CD4-positive, alpha-beta memory T cell (primary cell): ENCODE measurements at regions not wholly inside any gene's neighbourhood (a gene's known extent, or its start where the extent isn't known, plus 50 kb on each side); places are given as distances from the start of the nearest gene placed in this dataset.
A peak's percentile ranks its signal among the peaks of the same experiment; 100 is the strongest.

ENCODE experiments used
- CTCF ChIA-PET: fragments of 350-600 bp; sonication (Branson Sonifier 250); formaldehyde crosslinking; loops from one replicate; lab custom pipeline; 2021; ENCODE audit warnings: inconsistent platforms; ENCODE audit not compliant: partially characterized antibody; lab: Charles Lee
- POLR2A ChIA-PET: fragments of 350-600 bp; sonication (Branson Sonifier 250); formaldehyde crosslinking; loops from one replicate; lab custom pipeline; 2021; ENCODE audit not compliant: partially characterized antibody; lab: Charles Lee
- DNase-seq, 5 donors: peaks; one replicate each; pipeline versions ENCODE4 v3.0.0 to v3.0.0-alpha.2; 2020 to 2022; ENCODE audit warnings: mixed read lengths in 1 of 5
- H3K27ac ChIP-seq: one replicate; pipeline ENCODE4 v1.7.0; 2013; ENCODE audit warnings: low read depth, low read length
- H3K27me3 ChIP-seq: 2 replicates; pipeline ENCODE4 v1.7.0; 2013; ENCODE audit warnings: mild to moderate bottlenecking, low read length, moderate library complexity; ENCODE audit not compliant: insufficient read depth
- H3K36me3 ChIP-seq: 2 replicates; pipeline ENCODE4 v1.7.0; 2013; ENCODE audit warnings: mild to moderate bottlenecking, low read length, moderate library complexity; ENCODE audit not compliant: insufficient read depth
- H3K4me1 ChIP-seq: 2 replicates; pipeline ENCODE4 v1.7.0; 2013; ENCODE audit warnings: mild to moderate bottlenecking, low read length, moderate library complexity; ENCODE audit not compliant: insufficient read depth
- H3K4me3 ChIP-seq, 2 donors: one replicate each; pipeline ENCODE4 v1.7.0; 2013; ENCODE audit warnings: low read length in 2 of 2, mild to moderate bottlenecking in 1 of 2
- H3K9me3 ChIP-seq, 2 donors: one replicate each; pipeline ENCODE4 v1.7.0; 2013; ENCODE audit warnings: low read length in 2 of 2, control low read depth in 1 of 2; ENCODE audit not compliant: control insufficient read depth in 1 of 2
- H3K27ac Mint-ChIP-seq, 7 donors: one replicate each; pipeline ENCODE4 v1.8.0; 2020 to 2021; ENCODE audit warnings: mixed read lengths in 7 of 7, mild to moderate bottlenecking in 6 of 7, inconsistent platforms in 3 of 7, moderate library complexity in 3 of 7
- H3K27me3 Mint-ChIP-seq, 2 donors: one replicate each; pipeline ENCODE4 v1.8.0; 2020 to 2021; ENCODE audit warnings: mixed read lengths in 2 of 2
- H3K36me3 Mint-ChIP-seq, 2 donors: one replicate each; pipeline ENCODE4 v1.8.0; 2020 to 2021; ENCODE audit warnings: mixed read lengths in 2 of 2, inconsistent platforms in 1 of 2, mild to moderate bottlenecking in 1 of 2
- H3K4me1 Mint-ChIP-seq, 4 donors: one replicate each; pipeline ENCODE4 v1.8.0; 2020 to 2021; ENCODE audit warnings: mixed read lengths in 4 of 4, mild to moderate bottlenecking in 1 of 4
- H3K4me3 Mint-ChIP-seq, 8 donors: one replicate each; pipeline ENCODE4 v1.8.0; 2020 to 2021; ENCODE audit warnings: mixed read lengths in 8 of 8, mild to moderate bottlenecking in 7 of 8, moderate library complexity in 6 of 8, inconsistent platforms in 3 of 8
- H3K9me3 Mint-ChIP-seq, 8 donors: one replicate each; pipeline ENCODE4 v1.8.0; 2020 to 2021; ENCODE audit warnings: mixed read lengths in 8 of 8, mild to moderate bottlenecking in 5 of 8, inconsistent platforms in 3 of 8, moderate library complexity in 1 of 8
- intact Hi-C: fragments of 100-400 bp; cut with micrococcal nuclease; formaldehyde crosslinking; loops from one replicate; pipeline ENCODE4 v1.15.1; 2023

- Histone ChIP-seq H3K27ac (no peak overlapping the region), H3K36me3 (no peaks in the 10 kb centered on the region), H3K9me3 (no peaks in the 10 kb centered on the region), H3K27me3 (no peaks in the 10 kb centered on the region), H3K4me1 (no peaks in the 10 kb centered on the region), H3K4me3 (no peak overlapping the region)
- ChIA-PET POLR2A (no interaction called here), CTCF (no interaction called here)
- H3K4me1 Mint-ChIP-seq, result no peaks in the 10 kb centered on the region
- no peak for DNase-seq
- intact Hi-C loops, result no loop called here
- no peaks in the 10 kb centered on the region for H3K9me3 Mint-ChIP-seq
- no peak overlapping the region for H3K4me3 Mint-ChIP-seq
- H3K27me3 Mint-ChIP-seq, result peaks cover under 1 to 3% of the 10 kb centered on the region in 2 donors
- no peaks in the 10 kb centered on the region for H3K36me3 Mint-ChIP-seq
- H3K27ac Mint-ChIP-seq, result no peak overlapping the region
These were observed 103.5 kb upstream of the NOCT start for GRCh38 chr4:138911909-138912703.

- ChIA-PET CTCF (interaction anchor here (1.0 kb wide), 1 partner anchor 40 kb away, joined by 3 read pairs; no protein-coding TSS in a partner anchor), POLR2A (no interaction called here)
- peaks cover 0 to under 1% of the 10 kb centered on the region in 2 donors for H3K27me3 Mint-ChIP-seq
- no peaks in the 10 kb centered on the region for H3K4me1 Mint-ChIP-seq
- intact Hi-C loops, result no loop called here
- H3K27ac Mint-ChIP-seq, result no peak overlapping the region
- H3K9me3 Mint-ChIP-seq, result no peaks in the 10 kb centered on the region
- no peaks in the 10 kb centered on the region for H3K9me3 ChIP-seq
- H3K27me3 ChIP-seq, result no peaks in the 10 kb centered on the region
- H3K4me3 Mint-ChIP-seq, result peak overlapping the region in 1 of 8 donors; percentile 30
- no peak for DNase-seq
- H3K36me3 ChIP-seq, result no peaks in the 10 kb centered on the region
- no peak overlapping the region for H3K27ac ChIP-seq
- H3K4me1 ChIP-seq, result no peaks in the 10 kb centered on the region
- no peaks in the 10 kb centered on the region for H3K36me3 Mint-ChIP-seq
- no peak overlapping the region for H3K4me3 ChIP-seq
These were observed 104.7 kb upstream of the NOCT start for GRCh38 chr4:138910914-138911336.

GRCh38 chr4:138910195-138910913 is 105.2 kb upstream of the NOCT start:
- no peaks in the 10 kb centered on the region for H3K4me1 ChIP-seq
- H3K27ac ChIP-seq, result no peak overlapping the region
- no peak overlapping the region for H3K4me3 ChIP-seq
- CTCF ChIA-PET, result interaction anchor here (1.0 to 1.5 kb wide), 3 partner anchors 39 to 44 kb away, joined by 3 to 6 read pairs (median 3); no protein-coding TSS in a partner anchor
- no peaks in the 10 kb centered on the region for H3K4me1 Mint-ChIP-seq
- H3K36me3 Mint-ChIP-seq, result no peaks in the 10 kb centered on the region
- no peak for DNase-seq
- H3K27me3 ChIP-seq, result no peaks in the 10 kb centered on the region
- no peaks in the 10 kb centered on the region for H3K9me3 Mint-ChIP-seq
- no peaks in the 10 kb centered on the region for H3K36me3 ChIP-seq
- peak overlapping the region in 1 of 7 donors; percentile 29 for H3K27ac Mint-ChIP-seq
- H3K27me3 Mint-ChIP-seq, result no peaks in the 10 kb centered on the region
- intact Hi-C loops, result no loop called here
- H3K9me3 ChIP-seq, result no peaks in the 10 kb centered on the region
- POLR2A ChIA-PET, result no interaction called here
- no peak overlapping the region for H3K4me3 Mint-ChIP-seq

- no peak overlapping the region for H3K27ac Mint-ChIP-seq
- H3K36me3 Mint-ChIP-seq, result no peaks in the 10 kb centered on the region
- H3K4me3 Mint-ChIP-seq, result no peak overlapping the region
- Histone ChIP-seq H3K36me3 (no peaks in the 10 kb centered on the region), H3K4me1 (no peaks in the 10 kb centered on the region), H3K27ac (no peak overlapping the region), H3K4me3 (no peak overlapping the region), H3K9me3 (no peaks in the 10 kb centered on the region), H3K27me3 (no peaks in the 10 kb centered on the region)
- POLR2A ChIA-PET, result no interaction called here
- intact Hi-C loops, result no loop called here
- no peaks in the 10 kb centered on the region for H3K4me1 Mint-ChIP-seq
- no peaks in the 10 kb centered on the region for H3K27me3 Mint-ChIP-seq
- CTCF ChIA-PET, result interaction anchor here (1.0 to 1.5 kb wide), 2 partner anchors 38 to 45 kb away, joined by 3 to 6 read pairs; no protein-coding TSS in a partner anchor
- H3K9me3 Mint-ChIP-seq, result no peaks in the 10 kb centered on the region
- DNase-seq, result no peak
These were observed 106.0 kb upstream of the NOCT start for GRCh38 chr4:138909587-138909986.

GRCh38 chr4:138908134-138908533 is 107.4 kb upstream of the NOCT start:
- Histone ChIP-seq H3K27me3 (no peaks in the 10 kb centered on the region), H3K4me1 (no peaks in the 10 kb centered on the region), H3K27ac (no peak overlapping the region), H3K9me3 (no peaks in the 10 kb centered on the region), H3K4me3 (no peak overlapping the region), H3K36me3 (no peaks in the 10 kb centered on the region)
- Mint-ChIP-seq H3K9me3 (no peaks in the 10 kb centered on the region), H3K4me1 (no peaks in the 10 kb centered on the region), H3K27ac (no peak overlapping the region), H3K27me3 (no peaks in the 10 kb centered on the region), H3K4me3 (no peak overlapping the region), H3K36me3 (no peaks in the 10 kb centered on the region)
- intact Hi-C loops, result no loop called here
- DNase-seq, result no peak
- CTCF ChIA-PET, result no interaction called here
- POLR2A ChIA-PET, result no interaction called here

- H3K27ac Mint-ChIP-seq, result no peak overlapping the region
- intact Hi-C loops, result no loop called here
- H3K27me3 Mint-ChIP-seq, result no peaks in the 10 kb centered on the region
- H3K4me1 Mint-ChIP-seq, result no peaks in the 10 kb centered on the region
- DNase-seq, result no peak
- H3K4me3 Mint-ChIP-seq, result no peak overlapping the region
- no peak overlapping the region for H3K4me3 ChIP-seq
- POLR2A ChIA-PET, result no interaction called here
- CTCF ChIA-PET, result no interaction called here
- no peaks in the 10 kb centered on the region for H3K9me3 ChIP-seq
- H3K27me3 ChIP-seq, result no peaks in the 10 kb centered on the region
- no peaks in the 10 kb centered on the region for H3K9me3 Mint-ChIP-seq
- H3K36me3 ChIP-seq, result no peaks in the 10 kb centered on the region
- no peaks in the 10 kb centered on the region for H3K4me1 ChIP-seq
- no peak overlapping the region for H3K27ac ChIP-seq
- no peaks in the 10 kb centered on the region for H3K36me3 Mint-ChIP-seq
These were observed 108.4 kb upstream of the NOCT start for GRCh38 chr4:138907174-138907573.

GRCh38 chr4:138904793-138905192 is 110.8 kb upstream of the NOCT start:
- intact Hi-C loops, result no loop called here
- POLR2A ChIA-PET, result no interaction called here
- H3K4me1 ChIP-seq, result no peaks in the 10 kb centered on the region

More at GRCh38 chr4:138904793-138905192, 110.8 kb upstream of the NOCT start:
- CTCF ChIA-PET, result no interaction called here
- no peaks in the 10 kb centered on the region for H3K27me3 Mint-ChIP-seq
- H3K9me3 ChIP-seq, result no peaks in the 10 kb centered on the region
- no peak overlapping the region for H3K4me3 ChIP-seq
- H3K27ac Mint-ChIP-seq, result no peak overlapping the region
- no peak overlapping the region for H3K4me3 Mint-ChIP-seq
- no peaks in the 10 kb centered on the region for H3K27me3 ChIP-seq
- H3K27ac ChIP-seq, result no peak overlapping the region
- H3K4me1 Mint-ChIP-seq, result no peaks in the 10 kb centered on the region
- H3K9me3 Mint-ChIP-seq, result no peaks in the 10 kb centered on the region
- no peaks in the 10 kb centered on the region for H3K36me3 Mint-ChIP-seq
- no peaks in the 10 kb centered on the region for H3K36me3 ChIP-seq
- DNase-seq, result no peak
